ENCODE measurements at regions not wholly inside any gene's neighbourhood (a gene's known extent, or its start where the extent isn't known, plus 50 kb on each side); places are given as distances from the start of the nearest gene placed in this dataset.

DNA sequence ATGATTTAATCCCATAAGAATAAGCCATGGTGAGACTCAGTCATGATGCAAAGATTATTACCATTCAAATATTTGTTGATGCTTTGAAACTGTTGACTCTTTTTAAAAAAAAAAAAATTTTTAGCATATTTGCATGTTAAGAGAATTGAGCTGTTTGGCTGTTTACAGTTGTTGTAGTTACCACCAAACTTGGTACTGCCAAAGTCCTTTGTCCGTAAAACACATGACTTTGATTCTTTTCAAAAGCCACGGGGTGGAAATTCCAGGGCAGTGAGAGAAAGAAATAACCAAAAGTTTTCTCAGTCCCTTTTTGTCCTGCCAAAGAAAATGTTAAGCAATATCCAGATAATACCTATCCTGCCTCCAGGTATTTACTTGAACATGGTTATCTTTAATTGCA, 474.8 kb downstream of the METTL4 start:
- POLR2A ChIA-PET = no interaction called here
- Histone ChIP-seq H3K79me2 (ENCODE audit: insufficient read depth) (no peaks in the 10 kb centered on the region), H3K9ac (no peak overlapping the region), H3F3A (replicated peaks; ENCODE audit: insufficient read depth) (no peaks in the 10 kb centered on the region), H3K27me3 (ENCODE audit: insufficient read depth) (no peaks in the 10 kb centered on the region), H3K9me2 (no peaks in the 10 kb centered on the region), H2AFZ (ENCODE audit: low read depth) (no peak overlapping the region), H3K9me3 (peaks cover 8% of the 10 kb centered on the region; the same call in 1 of the 2 replicates), H3K4me2 (no peak overlapping the region), H3K27ac (ENCODE audit: low read depth in 2 of 2, low read length in 1 of 2) (no peak overlapping the region), H3K36me3 (replicated peaks in 1 of 2; ENCODE audit: control insufficient read depth in 1 of 2, insufficient read depth in 2 of 2, low read length in 1 of 2) (peaks cover 0 to 4% of the 10 kb centered on the region in 2 experiments), H4K20me1 (ENCODE audit: insufficient read depth) (no peaks in the 10 kb centered on the region), H3K4me1 (ENCODE audit: control insufficient read depth in 1 of 2, insufficient read depth in 2 of 2, low read depth in 1 of 2, low read length in 1 of 2) (no peaks in the 10 kb centered on the region), H3K4me3 (ENCODE audit: low read depth in 2 of 2, low read length in 1 of 2) (no peak overlapping the region)
- CTCF ChIA-PET = interaction anchor here (0.6 to 1.1 kb wide), 2 partner anchors 9 to 12 kb away, joined by 3 to 4 read pairs; no protein-coding TSS in a partner anchor
- TF ChIP-seq GABPA (IDR thresholded peaks at IDR 0.05; ENCODE audit: low read depth) (no peak), GATA2 (CRISPR knock-in tag; IDR thresholded peaks at IDR 0.05) (no peak), EP300 (IDR thresholded peaks at IDR 0.05; ENCODE audit: borderline replicate concordance in 1 of 2, low read depth in 1 of 2, low read length in 1 of 2) (no peak), EZH2phosphoT487 (IDR thresholded peaks at IDR 0.05; ENCODE audit: borderline replicate concordance, low read depth) (no peak), MXI1 (IDR thresholded peaks at IDR 0.05; ENCODE audit: low read depth, low read length) (no peak), TCF12 (IDR thresholded peaks at IDR 0.05) (no peak), YY1 (IDR thresholded peaks at IDR 0.05; ENCODE audit: low read depth) (no peak), ELF1 (IDR thresholded peaks at IDR 0.05) (no peak), FOSL2 (IDR thresholded peaks at IDR 0.05; ENCODE audit: borderline replicate concordance, low read depth) (no peak), CHD2 (IDR thresholded peaks at IDR 0.05; ENCODE audit: low read length, partially characterized antibody) (no peak), RCOR1 (IDR thresholded peaks at IDR 0.05; ENCODE audit: low read length) (no peak), FOXJ3 (CRISPR knock-in tag; IDR thresholded peaks at IDR 0.05) (no peak), TEAD4 (IDR thresholded peaks at IDR 0.05; ENCODE audit: borderline replicate concordance, insufficient read depth) (no peak), JUND (IDR thresholded peaks at IDR 0.05) (no peak)
- TF ChIP-seq, protein P1, sequence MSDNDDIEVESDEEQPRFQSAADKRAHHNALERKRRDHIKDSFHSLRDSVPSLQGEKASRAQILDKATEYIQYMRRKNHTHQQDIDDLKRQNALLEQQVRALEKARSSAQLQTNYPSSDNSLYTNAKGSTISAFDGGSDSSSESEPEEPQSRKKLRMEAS (IDR thresholded peaks at IDR 0.05; ENCODE audit: low read depth) = no peak
- TF ChIP-seq, protein P2, sequence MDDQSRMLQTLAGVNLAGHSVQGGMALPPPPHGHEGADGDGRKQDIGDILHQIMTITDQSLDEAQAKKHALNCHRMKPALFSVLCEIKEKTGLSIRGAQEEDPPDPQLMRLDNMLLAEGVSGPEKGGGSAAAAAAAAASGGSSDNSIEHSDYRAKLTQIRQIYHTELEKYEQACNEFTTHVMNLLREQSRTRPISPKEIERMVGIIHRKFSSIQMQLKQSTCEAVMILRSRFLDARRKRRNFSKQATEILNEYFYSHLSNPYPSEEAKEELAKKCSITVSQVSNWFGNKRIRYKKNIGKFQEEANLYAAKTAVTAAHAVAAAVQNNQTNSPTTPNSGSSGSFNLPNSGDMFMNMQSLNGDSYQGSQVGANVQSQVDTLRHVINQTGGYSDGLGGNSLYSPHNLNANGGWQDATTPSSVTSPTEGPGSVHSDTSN (IDR thresholded peaks at IDR 0.05) = no peak
- TF ChIP-seq, protein P3, sequence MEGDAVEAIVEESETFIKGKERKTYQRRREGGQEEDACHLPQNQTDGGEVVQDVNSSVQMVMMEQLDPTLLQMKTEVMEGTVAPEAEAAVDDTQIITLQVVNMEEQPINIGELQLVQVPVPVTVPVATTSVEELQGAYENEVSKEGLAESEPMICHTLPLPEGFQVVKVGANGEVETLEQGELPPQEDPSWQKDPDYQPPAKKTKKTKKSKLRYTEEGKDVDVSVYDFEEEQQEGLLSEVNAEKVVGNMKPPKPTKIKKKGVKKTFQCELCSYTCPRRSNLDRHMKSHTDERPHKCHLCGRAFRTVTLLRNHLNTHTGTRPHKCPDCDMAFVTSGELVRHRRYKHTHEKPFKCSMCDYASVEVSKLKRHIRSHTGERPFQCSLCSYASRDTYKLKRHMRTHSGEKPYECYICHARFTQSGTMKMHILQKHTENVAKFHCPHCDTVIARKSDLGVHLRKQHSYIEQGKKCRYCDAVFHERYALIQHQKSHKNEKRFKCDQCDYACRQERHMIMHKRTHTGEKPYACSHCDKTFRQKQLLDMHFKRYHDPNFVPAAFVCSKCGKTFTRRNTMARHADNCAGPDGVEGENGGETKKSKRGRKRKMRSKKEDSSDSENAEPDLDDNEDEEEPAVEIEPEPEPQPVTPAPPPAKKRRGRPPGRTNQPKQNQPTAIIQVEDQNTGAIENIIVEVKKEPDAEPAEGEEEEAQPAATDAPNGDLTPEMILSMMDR (IDR thresholded peaks at IDR 0.05) = no peak
- TF ChIP-seq, protein P4, sequence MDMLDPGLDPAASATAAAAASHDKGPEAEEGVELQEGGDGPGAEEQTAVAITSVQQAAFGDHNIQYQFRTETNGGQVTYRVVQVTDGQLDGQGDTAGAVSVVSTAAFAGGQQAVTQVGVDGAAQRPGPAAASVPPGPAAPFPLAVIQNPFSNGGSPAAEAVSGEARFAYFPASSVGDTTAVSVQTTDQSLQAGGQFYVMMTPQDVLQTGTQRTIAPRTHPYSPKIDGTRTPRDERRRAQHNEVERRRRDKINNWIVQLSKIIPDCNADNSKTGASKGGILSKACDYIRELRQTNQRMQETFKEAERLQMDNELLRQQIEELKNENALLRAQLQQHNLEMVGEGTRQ (IDR thresholded peaks at IDR 0.05; ENCODE audit: borderline replicate concordance, low read depth, low read length) = no peak
- TF ChIP-seq, protein P5, sequence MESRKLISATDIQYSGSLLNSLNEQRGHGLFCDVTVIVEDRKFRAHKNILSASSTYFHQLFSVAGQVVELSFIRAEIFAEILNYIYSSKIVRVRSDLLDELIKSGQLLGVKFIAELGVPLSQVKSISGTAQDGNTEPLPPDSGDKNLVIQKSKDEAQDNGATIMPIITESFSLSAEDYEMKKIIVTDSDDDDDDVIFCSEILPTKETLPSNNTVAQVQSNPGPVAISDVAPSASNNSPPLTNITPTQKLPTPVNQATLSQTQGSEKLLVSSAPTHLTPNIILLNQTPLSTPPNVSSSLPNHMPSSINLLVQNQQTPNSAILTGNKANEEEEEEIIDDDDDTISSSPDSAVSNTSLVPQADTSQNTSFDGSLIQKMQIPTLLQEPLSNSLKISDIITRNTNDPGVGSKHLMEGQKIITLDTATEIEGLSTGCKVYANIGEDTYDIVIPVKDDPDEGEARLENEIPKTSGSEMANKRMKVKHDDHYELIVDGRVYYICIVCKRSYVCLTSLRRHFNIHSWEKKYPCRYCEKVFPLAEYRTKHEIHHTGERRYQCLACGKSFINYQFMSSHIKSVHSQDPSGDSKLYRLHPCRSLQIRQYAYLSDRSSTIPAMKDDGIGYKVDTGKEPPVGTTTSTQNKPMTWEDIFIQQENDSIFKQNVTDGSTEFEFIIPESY (IDR thresholded peaks at IDR 0.05; ENCODE audit: borderline replicate concordance, low read depth) = no peak
- no peak for DNase-seq
- WGBS (ENCODE audit: low lambda C conversion rate) = 13% methylated on average over 2 of the region's 2 CpGs

Measured in SK-N-SH (cell line).